ENCODE measurements at regions not wholly inside any gene's neighbourhood (a gene's known extent, or its start where the extent isn't known, plus 50 kb on each side); places are given as distances from the start of the nearest gene placed in this dataset.

- TF ChIP-seq CTCF (IDR thresholded peaks at IDR 0.05) (no peak), POLR2A (IDR thresholded peaks at IDR 0.05) (no peak)
These were observed 169.5 kb upstream of the DPYD start for GRCh38 chr1:98090351-98090750.
